ENCODE measurements at regions not wholly inside any gene's neighbourhood (a gene's known extent, or its start where the extent isn't known, plus 50 kb on each side); places are given as distances from the start of the nearest gene placed in this dataset.

DNA sequence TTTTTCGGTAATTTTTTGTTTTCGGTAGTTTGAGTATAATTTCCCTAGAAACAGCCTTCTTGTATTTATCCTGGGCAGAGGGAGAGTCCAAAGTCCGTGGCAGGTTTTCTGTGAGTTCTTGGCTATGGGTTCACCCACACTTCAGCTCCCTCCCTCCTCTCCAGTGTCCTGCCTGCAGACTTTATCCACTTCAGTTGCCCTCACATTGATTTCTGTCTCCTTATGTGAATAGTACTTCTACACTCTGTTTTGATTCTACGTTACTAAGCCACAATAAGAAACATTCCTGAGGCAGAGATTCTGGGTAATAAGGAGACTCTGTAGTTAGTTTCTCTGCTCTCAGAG, 868.6 kb downstream of the METTL15 start:
- no peaks in the 10 kb centered on the region for H4K20me1 ChIP-seq (ENCODE audit: insufficient read depth)
- no peaks in the 10 kb centered on the region for H3K27me3 ChIP-seq (ENCODE audit: insufficient read depth)
- no peak overlapping the region for H3K27ac ChIP-seq (ENCODE audit: low read depth in 2 of 2, low read length in 1 of 2)
- ChIA-PET POLR2A (no interaction called here), CTCF (interaction anchor here (0.7 kb wide), 1 partner anchor 186 kb away, joined by 3 read pairs; no protein-coding TSS in a partner anchor)
- H3K9me3 ChIP-seq, result no peaks in the 10 kb centered on the region
- TF ChIP-seq CHD2 (IDR thresholded peaks at IDR 0.05; ENCODE audit: low read length, partially characterized antibody) (no peak), NFIC (IDR thresholded peaks at IDR 0.05; ENCODE audit: borderline replicate concordance) (no peak), RFX5 (IDR thresholded peaks at IDR 0.05; ENCODE audit: low read length) (no peak), MEF2A (IDR thresholded peaks at IDR 0.05; ENCODE audit: borderline replicate concordance, low read depth) (no peak), YY1 (IDR thresholded peaks at IDR 0.05; ENCODE audit: low read depth) (no peak), ELF1 (IDR thresholded peaks at IDR 0.05) (no peak)
- TF ChIP-seq, protein P1, sequence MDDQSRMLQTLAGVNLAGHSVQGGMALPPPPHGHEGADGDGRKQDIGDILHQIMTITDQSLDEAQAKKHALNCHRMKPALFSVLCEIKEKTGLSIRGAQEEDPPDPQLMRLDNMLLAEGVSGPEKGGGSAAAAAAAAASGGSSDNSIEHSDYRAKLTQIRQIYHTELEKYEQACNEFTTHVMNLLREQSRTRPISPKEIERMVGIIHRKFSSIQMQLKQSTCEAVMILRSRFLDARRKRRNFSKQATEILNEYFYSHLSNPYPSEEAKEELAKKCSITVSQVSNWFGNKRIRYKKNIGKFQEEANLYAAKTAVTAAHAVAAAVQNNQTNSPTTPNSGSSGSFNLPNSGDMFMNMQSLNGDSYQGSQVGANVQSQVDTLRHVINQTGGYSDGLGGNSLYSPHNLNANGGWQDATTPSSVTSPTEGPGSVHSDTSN (IDR thresholded peaks at IDR 0.05), result no peak
- TF ChIP-seq, protein P2, sequence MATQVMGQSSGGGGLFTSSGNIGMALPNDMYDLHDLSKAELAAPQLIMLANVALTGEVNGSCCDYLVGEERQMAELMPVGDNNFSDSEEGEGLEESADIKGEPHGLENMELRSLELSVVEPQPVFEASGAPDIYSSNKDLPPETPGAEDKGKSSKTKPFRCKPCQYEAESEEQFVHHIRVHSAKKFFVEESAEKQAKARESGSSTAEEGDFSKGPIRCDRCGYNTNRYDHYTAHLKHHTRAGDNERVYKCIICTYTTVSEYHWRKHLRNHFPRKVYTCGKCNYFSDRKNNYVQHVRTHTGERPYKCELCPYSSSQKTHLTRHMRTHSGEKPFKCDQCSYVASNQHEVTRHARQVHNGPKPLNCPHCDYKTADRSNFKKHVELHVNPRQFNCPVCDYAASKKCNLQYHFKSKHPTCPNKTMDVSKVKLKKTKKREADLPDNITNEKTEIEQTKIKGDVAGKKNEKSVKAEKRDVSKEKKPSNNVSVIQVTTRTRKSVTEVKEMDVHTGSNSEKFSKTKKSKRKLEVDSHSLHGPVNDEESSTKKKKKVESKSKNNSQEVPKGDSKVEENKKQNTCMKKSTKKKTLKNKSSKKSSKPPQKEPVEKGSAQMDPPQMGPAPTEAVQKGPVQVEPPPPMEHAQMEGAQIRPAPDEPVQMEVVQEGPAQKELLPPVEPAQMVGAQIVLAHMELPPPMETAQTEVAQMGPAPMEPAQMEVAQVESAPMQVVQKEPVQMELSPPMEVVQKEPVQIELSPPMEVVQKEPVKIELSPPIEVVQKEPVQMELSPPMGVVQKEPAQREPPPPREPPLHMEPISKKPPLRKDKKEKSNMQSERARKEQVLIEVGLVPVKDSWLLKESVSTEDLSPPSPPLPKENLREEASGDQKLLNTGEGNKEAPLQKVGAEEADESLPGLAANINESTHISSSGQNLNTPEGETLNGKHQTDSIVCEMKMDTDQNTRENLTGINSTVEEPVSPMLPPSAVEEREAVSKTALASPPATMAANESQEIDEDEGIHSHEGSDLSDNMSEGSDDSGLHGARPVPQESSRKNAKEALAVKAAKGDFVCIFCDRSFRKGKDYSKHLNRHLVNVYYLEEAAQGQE (IDR thresholded peaks at IDR 0.05; ENCODE audit: low read depth, low read length), result no peak
- TF ChIP-seq, protein P3, sequence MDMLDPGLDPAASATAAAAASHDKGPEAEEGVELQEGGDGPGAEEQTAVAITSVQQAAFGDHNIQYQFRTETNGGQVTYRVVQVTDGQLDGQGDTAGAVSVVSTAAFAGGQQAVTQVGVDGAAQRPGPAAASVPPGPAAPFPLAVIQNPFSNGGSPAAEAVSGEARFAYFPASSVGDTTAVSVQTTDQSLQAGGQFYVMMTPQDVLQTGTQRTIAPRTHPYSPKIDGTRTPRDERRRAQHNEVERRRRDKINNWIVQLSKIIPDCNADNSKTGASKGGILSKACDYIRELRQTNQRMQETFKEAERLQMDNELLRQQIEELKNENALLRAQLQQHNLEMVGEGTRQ (IDR thresholded peaks at IDR 0.05; ENCODE audit: borderline replicate concordance, low read depth, low read length), result no peak
- TF ChIP-seq, protein P4, sequence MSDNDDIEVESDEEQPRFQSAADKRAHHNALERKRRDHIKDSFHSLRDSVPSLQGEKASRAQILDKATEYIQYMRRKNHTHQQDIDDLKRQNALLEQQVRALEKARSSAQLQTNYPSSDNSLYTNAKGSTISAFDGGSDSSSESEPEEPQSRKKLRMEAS (IDR thresholded peaks at IDR 0.05; ENCODE audit: low read depth), result no peak
- TF ChIP-seq, protein P5, sequence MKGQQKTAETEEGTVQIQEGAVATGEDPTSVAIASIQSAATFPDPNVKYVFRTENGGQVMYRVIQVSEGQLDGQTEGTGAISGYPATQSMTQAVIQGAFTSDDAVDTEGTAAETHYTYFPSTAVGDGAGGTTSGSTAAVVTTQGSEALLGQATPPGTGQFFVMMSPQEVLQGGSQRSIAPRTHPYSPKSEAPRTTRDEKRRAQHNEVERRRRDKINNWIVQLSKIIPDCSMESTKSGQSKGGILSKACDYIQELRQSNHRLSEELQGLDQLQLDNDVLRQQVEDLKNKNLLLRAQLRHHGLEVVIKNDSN (IDR thresholded peaks at IDR 0.05; ENCODE audit: borderline replicate concordance, low read depth), result no peak
- no peaks in the 10 kb centered on the region for H3F3A ChIP-seq (replicated peaks; ENCODE audit: insufficient read depth)
- no peaks in the 10 kb centered on the region for H3K79me2 ChIP-seq (ENCODE audit: insufficient read depth)
- H3K4me2 ChIP-seq, result peak overlapping the region; percentile 47; the same call in 1 of the 2 replicates
- H3K36me3 ChIP-seq (replicated peaks in 1 of 2; ENCODE audit: control insufficient read depth in 1 of 2, insufficient read depth in 2 of 2, low read length in 1 of 2), result peaks cover 0 to 4% of the 10 kb centered on the region in 2 experiments
- H2AFZ ChIP-seq (ENCODE audit: low read depth), result no peak overlapping the region
- WGBS (ENCODE audit: low lambda C conversion rate), result 86% methylated on average over 4 of the region's 4 CpGs
- H3K9ac ChIP-seq, result 0 out of 2 replicates have a peak overlapping the region, but pooled peaks have one; percentile 23
- H3K9me2 ChIP-seq, result no peaks in the 10 kb centered on the region
- H3K4me1 ChIP-seq (ENCODE audit: control insufficient read depth in 1 of 2, insufficient read depth in 2 of 2, low read depth in 1 of 2, low read length in 1 of 2), result peaks cover 0 to 20% of the 10 kb centered on the region in 2 experiments; a peak in 1 of 4 replicates
- no peak for DNase-seq
- 0 out of 4 replicates have a peak overlapping the region, but pooled peaks of 1 of the 2 experiments have one; percentile 13 for H3K4me3 ChIP-seq (ENCODE audit: low read depth in 2 of 2, low read length in 1 of 2)
